Esophagus squamous epithelium (tissue), 5 donors: ENCODE measurements at regions not wholly inside any gene's neighbourhood (a gene's known extent, or its start where the extent isn't known, plus 50 kb on each side); places are given as distances from the start of the nearest gene placed in this dataset.
"Not testable (repeated sequence)": the region's sequence is repeated elsewhere in the genome, so short reads cannot be mapped to it uniquely, and the experiment has no call there.

ENCODE experiments used
- DNase-seq: peaks from one replicate; lab custom pipeline; 2025; lab: John Stamatoyannopoulos, UW
- H3K27ac ChIP-seq, 4 donors: fragments of 200-600 bp; sonication (generic); one replicate each; pipeline ENCODE4 v1.5.1; 2016 to 2019; ENCODE audit warnings: mild to moderate bottlenecking in 1 of 4
- H3K27me3 ChIP-seq, 4 donors: fragments of 200-600 bp; sonication (generic); 1 replicate in 3 of 4; 2 replicates in 1 of 4; pipeline versions ENCODE4 v1.5.1 to v1.6.0; 2017 to 2021; ENCODE audit warnings: antibody characterized with exemption in 1 of 4
- H3K36me3 ChIP-seq, 3 donors: fragments of 200-600 bp; sonication (generic); one replicate each; pipeline ENCODE4 v1.5.1; 2016 to 2019
- H3K4me1 ChIP-seq, 3 donors: fragments of 200-600 bp; sonication (generic); one replicate each; pipeline ENCODE4 v1.5.1; 2017 to 2019
- H3K4me3 ChIP-seq, 4 donors: fragments of 200-600 bp; sonication (generic); 1 replicate in 3 of 4; 2 replicates in 1 of 4; pipeline ENCODE4 v1.5.1; 2016 to 2019; ENCODE audit warnings: mild to moderate bottlenecking in 2 of 4, moderate library complexity in 1 of 4
- H3K9me3 ChIP-seq, 3 donors: fragments of 200-600 bp; sonication (generic); one replicate each; pipeline ENCODE4 v1.5.1; 2016 to 2019
- POLR2A ChIP-seq, 4 donors: fragments of 450-650 bp; IDR thresholded peaks; one replicate each; pipeline ENCODE4 v1.6.1; 2017; ENCODE audit warnings: antibody characterized with exemption in 4 of 4, mild to moderate bottlenecking in 4 of 4, moderate library complexity in 3 of 4
- WGBS, 2 donors: methylation state at CpG; one replicate each; pipeline ENCODE4 v1.1.5; 2018; 5-methylcytosine and 5-hydroxymethylcytosine counted together
- intact Hi-C: fragments of 100-400 bp; cut with DNase I; formaldehyde crosslinking; loops from one replicate; pipeline ENCODE4 v1.15.0; 2022
- TF ChIP-seq, protein P1 (sequence below), 6 experiments: fragments of 450-650 bp in 4 of 6; fragments of 200-600 bp in 2 of 6; sonication (generic) in 2 of 6; IDR thresholded peaks; one replicate each; pipeline ENCODE4 v1.5.1; 2016 to 2019; ENCODE audit warnings: antibody characterized with exemption in 6 of 6, mild to moderate bottlenecking in 4 of 6, moderate library complexity in 4 of 6
- donor health status: DM: yes; HTN: yes; CAD: no.

DNA sequence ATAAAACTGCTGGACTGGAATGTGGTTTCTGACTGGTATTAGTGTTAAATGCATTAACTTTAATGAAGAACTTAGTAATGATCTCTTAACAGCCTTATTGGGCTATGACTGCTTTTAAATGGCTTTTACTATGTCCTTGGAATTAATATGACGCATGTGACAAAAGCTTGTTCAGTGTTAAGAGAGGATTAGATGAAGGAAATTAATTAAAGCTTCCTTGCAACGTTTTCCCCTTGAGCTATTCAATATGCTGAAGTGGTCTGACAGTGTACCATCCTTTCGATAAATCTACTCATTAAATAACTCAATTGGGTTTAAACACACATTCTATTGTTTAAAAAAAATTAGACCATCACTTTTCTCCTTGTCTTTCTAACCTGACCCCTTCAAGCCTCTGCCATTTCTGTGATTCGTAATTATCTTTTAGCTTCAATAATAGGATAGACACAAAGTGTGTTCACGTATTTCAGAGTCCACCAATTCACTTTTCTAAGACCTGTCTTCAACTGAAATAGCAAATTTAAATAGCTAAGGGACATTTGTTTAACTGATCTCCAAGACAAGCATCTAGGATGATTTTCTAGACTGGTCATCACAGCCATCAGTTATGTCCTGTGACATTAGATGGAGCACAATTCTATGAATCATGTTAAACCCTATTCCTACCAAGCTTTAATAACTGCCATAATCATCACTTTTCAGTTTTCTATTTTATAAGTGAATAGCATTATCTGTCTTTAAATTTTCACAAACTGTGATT is 1258.0 kb upstream of the CDH9 start:
- Histone ChIP-seq H3K4me3 (no peak overlapping the region), H3K27ac (no peak overlapping the region), H3K9me3 (peaks cover 0 to 1% (median 0%) of the 10 kb centered on the region in 3 donors), H3K36me3 (no peaks in the 10 kb centered on the region), H3K27me3 (no peaks in the 10 kb centered on the region), H3K4me1 (no peaks in the 10 kb centered on the region)
- DNase-seq: no peak
- 52 to 60% methylated on average over 5 of the region's 5 CpGs for WGBS, 2 donors
- intact Hi-C loops: no loop called here
- TF ChIP-seq POLR2A (IDR thresholded peaks at IDR 0.05): no peak
- TF ChIP-seq, protein P1, sequence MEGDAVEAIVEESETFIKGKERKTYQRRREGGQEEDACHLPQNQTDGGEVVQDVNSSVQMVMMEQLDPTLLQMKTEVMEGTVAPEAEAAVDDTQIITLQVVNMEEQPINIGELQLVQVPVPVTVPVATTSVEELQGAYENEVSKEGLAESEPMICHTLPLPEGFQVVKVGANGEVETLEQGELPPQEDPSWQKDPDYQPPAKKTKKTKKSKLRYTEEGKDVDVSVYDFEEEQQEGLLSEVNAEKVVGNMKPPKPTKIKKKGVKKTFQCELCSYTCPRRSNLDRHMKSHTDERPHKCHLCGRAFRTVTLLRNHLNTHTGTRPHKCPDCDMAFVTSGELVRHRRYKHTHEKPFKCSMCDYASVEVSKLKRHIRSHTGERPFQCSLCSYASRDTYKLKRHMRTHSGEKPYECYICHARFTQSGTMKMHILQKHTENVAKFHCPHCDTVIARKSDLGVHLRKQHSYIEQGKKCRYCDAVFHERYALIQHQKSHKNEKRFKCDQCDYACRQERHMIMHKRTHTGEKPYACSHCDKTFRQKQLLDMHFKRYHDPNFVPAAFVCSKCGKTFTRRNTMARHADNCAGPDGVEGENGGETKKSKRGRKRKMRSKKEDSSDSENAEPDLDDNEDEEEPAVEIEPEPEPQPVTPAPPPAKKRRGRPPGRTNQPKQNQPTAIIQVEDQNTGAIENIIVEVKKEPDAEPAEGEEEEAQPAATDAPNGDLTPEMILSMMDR (IDR thresholded peaks at IDR 0.05): no peak

DNA sequence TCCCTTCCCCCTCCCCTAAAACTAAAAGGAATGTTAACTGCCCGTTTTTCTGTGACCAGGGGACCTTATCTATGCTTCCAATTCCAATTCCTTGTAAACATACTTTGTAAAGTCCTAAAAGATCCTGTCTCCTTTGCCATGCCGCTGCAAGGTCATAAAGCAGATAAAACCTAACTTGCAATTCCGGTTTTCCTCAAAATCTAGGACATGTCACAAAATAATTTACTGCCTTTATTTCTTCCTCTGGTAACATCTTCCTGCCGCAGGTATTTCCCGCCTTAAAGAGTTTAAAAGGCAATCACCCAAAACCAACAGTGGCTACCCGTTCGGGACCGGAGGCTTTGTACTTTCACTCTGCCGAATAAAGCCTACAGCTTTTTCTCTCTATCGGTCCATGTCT is 1248.6 kb upstream of the CDH9 start:
- H3K27ac ChIP-seq, H3K36me3 ChIP-seq, H3K9me3 ChIP-seq, intact Hi-C loops, H3K4me1 ChIP-seq, H3K4me3 ChIP-seq, H3K27me3 ChIP-seq, DNase-seq: not testable (repeated sequence)
- WGBS, 2 donors: 50 to 62% methylated on average over 10 of the region's 10 CpGs

GRCh38 chr5:28286566-28286965 is 1248.2 kb upstream of the CDH9 start:
- 71 to 85% methylated on average over 5 of the region's 5 CpGs for WGBS, 2 donors
- no peak overlapping the region for H3K27ac ChIP-seq
- intact Hi-C loops: no loop called here
- no peak for TF ChIP-seq POLR2A (IDR thresholded peaks at IDR 0.05)
- TF ChIP-seq, protein P1 (IDR thresholded peaks at IDR 0.05): no peak
- H3K4me3 ChIP-seq: no peak overlapping the region
- H3K27me3 ChIP-seq: no peaks in the 10 kb centered on the region
- no peaks in the 10 kb centered on the region for H3K36me3 ChIP-seq
- no peak for DNase-seq
- no peaks in the 10 kb centered on the region for H3K9me3 ChIP-seq
- no peaks in the 10 kb centered on the region for H3K4me1 ChIP-seq

- WGBS, 2 donors: 75 to 76% methylated on average over 2 of the region's 2 CpGs
- intact Hi-C loops: no loop called here
- no peak for TF ChIP-seq POLR2A (IDR thresholded peaks at IDR 0.05)
- TF ChIP-seq, protein P1 (IDR thresholded peaks at IDR 0.05): no peak
These were observed 1246.4 kb upstream of the CDH9 start for GRCh38 chr5:28284788-28285187.

DNA sequence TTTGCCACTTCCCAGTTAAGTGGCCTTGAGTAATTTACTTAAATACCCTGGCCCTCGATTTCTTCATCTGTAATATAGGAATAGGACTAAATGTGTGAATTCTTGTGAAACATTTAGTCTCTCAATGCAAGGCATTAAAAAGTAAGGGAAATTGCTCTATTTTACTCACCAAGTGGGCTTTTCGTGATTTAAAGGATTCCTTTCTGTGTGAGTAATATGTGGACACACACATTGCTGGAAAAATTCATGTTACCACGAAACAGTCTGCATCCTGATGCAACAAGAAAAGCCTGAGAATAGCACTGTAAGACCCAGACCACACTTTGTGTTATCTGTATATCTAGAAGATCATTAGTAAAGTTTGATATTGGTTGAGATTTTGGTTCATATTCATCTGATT is 1243.0 kb upstream of the CDH9 start:
- intact Hi-C loops: no loop called here
- H3K4me3 ChIP-seq: no peak overlapping the region
- 43 to 52% methylated on average over 3 of the region's 3 CpGs for whole genome bisulfite sequencing, 2 donors

More at GRCh38 chr5:28284788-28285187, 1246.4 kb upstream of the CDH9 start:
- no peak overlapping the region for H3K4me3 ChIP-seq
- H3K27me3 ChIP-seq: no peaks in the 10 kb centered on the region
- DNase-seq: no peak
- H3K36me3 ChIP-seq: no peaks in the 10 kb centered on the region
- no peak overlapping the region for H3K27ac ChIP-seq
- no peaks in the 10 kb centered on the region for H3K4me1 ChIP-seq
- no peaks in the 10 kb centered on the region for H3K9me3 ChIP-seq

More for the DNA sequence above, 1243.0 kb upstream of the CDH9 start:
- H3K27me3 ChIP-seq: no peaks in the 10 kb centered on the region
- H3K36me3 ChIP-seq: no peaks in the 10 kb centered on the region
- H3K27ac ChIP-seq: no peak overlapping the region
- no peak for DNase-seq
- no peaks in the 10 kb centered on the region for H3K4me1 ChIP-seq
- H3K9me3 ChIP-seq: no peaks in the 10 kb centered on the region
- TF ChIP-seq POLR2A (IDR thresholded peaks at IDR 0.05): no peak
- TF ChIP-seq, protein P1 (IDR thresholded peaks at IDR 0.05): no peak
